ENCODE measurements at regions not wholly inside any gene's neighbourhood (a gene's known extent, or its start where the extent isn't known, plus 50 kb on each side); places are given as distances from the start of the nearest gene placed in this dataset.

- Histone ChIP-seq H3K79me2 (ENCODE audit: insufficient read depth, low read length) (no peaks in the 10 kb centered on the region), H3K56ac (ENCODE audit: insufficient read length, low read depth, low read length) (no peak overlapping the region), H4K5ac (ENCODE audit: insufficient read length, low read depth, low read length) (no peak overlapping the region), H3K4me1 (ENCODE audit: insufficient read depth, low read length) (no peaks in the 10 kb centered on the region; the same call in 1 of the 2 replicates), H3K79me1 (ENCODE audit: insufficient read depth, low read depth, low read length, poor library complexity, severe bottlenecking) (no peaks in the 10 kb centered on the region), H3K23ac (ENCODE audit: insufficient read length, low read depth, low read length) (no peak overlapping the region), H2BK12ac (ENCODE audit: insufficient read length, low read depth, low read length) (no peak overlapping the region), H3K23me2 (ENCODE audit: insufficient read length, low read depth, low read length, poor library complexity, severe bottlenecking) (no peaks in the 10 kb centered on the region), H2BK120ac (ENCODE audit: low read depth, low read length, poor library complexity, severe bottlenecking) (no peak overlapping the region), H3K14ac (ENCODE audit: insufficient read depth, low read length) (no peak overlapping the region), H3K4me2 (ENCODE audit: insufficient read depth, insufficient read length, low read length) (no peak overlapping the region), H3T11ph (ENCODE audit: low read length) (no peak overlapping the region), H2BK20ac (ENCODE audit: low read depth, low read length, poor library complexity, severe bottlenecking) (no peak overlapping the region), H3K9ac (ENCODE audit: extremely low read depth, insufficient read length, low read length) (no peak overlapping the region), H3K27ac (ENCODE audit: insufficient read length, low read depth, low read length) (no peak overlapping the region), H3K27me3 (ENCODE audit: insufficient read depth, low read length) (no peaks in the 10 kb centered on the region), H4K91ac (ENCODE audit: insufficient read length, low read depth, low read length) (no peak overlapping the region), H3K4ac (ENCODE audit: low read depth, low read length) (no peak overlapping the region), H3K18ac (ENCODE audit: insufficient read length, low read depth, low read length) (no peak overlapping the region), H4K20me1 (ENCODE audit: control insufficient read depth, insufficient read depth, insufficient read length) (no peaks in the 10 kb centered on the region), H2BK5ac (ENCODE audit: insufficient read length, low read length) (no peak overlapping the region), H2BK15ac (ENCODE audit: low read depth, low read length) (no peak overlapping the region), H2AFZ (ENCODE audit: low read length) (no peak overlapping the region), H4K8ac (replicated peaks; ENCODE audit: insufficient read length, low read depth, low read length) (no peak overlapping the region), H2AK5ac (ENCODE audit: insufficient read length, low read length) (no peak overlapping the region), H3K9me3 (ENCODE audit: control insufficient read depth, low read depth, low read length) (no peaks in the 10 kb centered on the region)
- DNase-seq, result no peak
- no peaks in the 10 kb centered on the region for H3K4me1 Mint-ChIP-seq
- H3K4me3 Mint-ChIP-seq, result no peak overlapping the region
- no peak for TF ChIP-seq CTCF (conservative IDR thresholded peaks at IDR 0.05)
- H3K9me3 Mint-ChIP-seq, result peaks cover 48 to 51% of the 10 kb centered on the region in 2 experiments
- peaks cover 1% of the 10 kb centered on the region; the same call in 1 of the 2 replicates for H3K27me3 Mint-ChIP-seq (ENCODE audit: low read depth)
- peaks cover 0 to 3% (median 0%) of the 10 kb centered on the region in 3 experiments; a peak in 3 of 7 replicates for H3K36me3 Mint-ChIP-seq (ENCODE audit: insufficient read depth in 1 of 3, low read depth in 3 of 3)
- H3K27ac Mint-ChIP-seq, result no peak overlapping the region
- no CpG with 5 or more reads among the region's 3 CpGs for WGBS (ENCODE audit: extremely low coverage, insufficient read length, low lambda C conversion rate)
Observed at GRCh38 chrX:38927592-38927991, 126.3 kb downstream of the MID1IP1 start.

Measured in H9 (cell line).